Adrenal gland (tissue), 9 donors: ENCODE measurements at regions not wholly inside any gene's neighbourhood (a gene's known extent, or its start where the extent isn't known, plus 50 kb on each side); places are given as distances from the start of the nearest gene placed in this dataset.
A peak's percentile ranks its signal among the peaks of the same experiment; 100 is the strongest.
"Not testable (repeated sequence)": the region's sequence is repeated elsewhere in the genome, so short reads cannot be mapped to it uniquely, and the experiment has no call there.

Experiments used
- DNase-seq, 7 donors: peaks; one replicate each; pipeline ENCODE4 v3.0.0-alpha.2; 2019 to 2020
- H3K27ac ChIP-seq, 5 donors: fragments of 200-600 bp; sonication (generic) in 4 of 5; 1 replicate in 3 of 5; 2 replicates in 2 of 5; pipeline versions ENCODE4 v1.5.1 to v1.8.0; 2016 to 2020; ENCODE audit warnings: mild to moderate bottlenecking in 1 of 5
- H3K27me3 ChIP-seq: fragments of 200-600 bp; 2 replicates; pipeline ENCODE4 v1.8.0; 2021
- H3K36me3 ChIP-seq, 2 donors: fragments of 200-600 bp; replicated peaks in 1 of 2; 1 replicate in 1 of 2; 2 replicates in 1 of 2; pipeline versions ENCODE4 v1.5.1 to v1.8.0; 2018 to 2022
- H3K4me1 ChIP-seq, 2 donors: fragments of 200-600 bp; replicated peaks in 1 of 2; 1 replicate in 1 of 2; 2 replicates in 1 of 2; pipeline versions ENCODE4 v1.5.1 to v1.8.0; 2018 to 2021
- H3K4me3 ChIP-seq, 4 donors: fragments of 200-600 bp; sonication (generic) in 3 of 4; one replicate each; pipeline ENCODE4 v1.5.1; 2016 to 2018
- H3K9me3 ChIP-seq, 3 donors: fragments of 200-600 bp; sonication (generic) in 1 of 3; replicated peaks in 1 of 3; 1 replicate in 2 of 3; 2 replicates in 1 of 3; pipeline versions ENCODE4 v1.5.1 to v1.8.0; 2016 to 2021
- CTCF ChIP-seq, 6 experiments: fragments of 450-650 bp in 4 of 6; fragments of 200-600 bp in 2 of 6; sonication (generic) in 1 of 6; IDR thresholded peaks; 1 replicate in 5 of 6; 2 replicates in 1 of 6; pipeline versions ENCODE4 v1.5.1 to v1.8.0; 2016 to 2021; ENCODE audit warnings: antibody characterized with exemption in 6 of 6, mild to moderate bottlenecking in 2 of 6, moderate library complexity in 1 of 6
- POLR2A ChIP-seq, 2 donors: fragments of 450-650 bp; IDR thresholded peaks; one replicate each; pipeline ENCODE4 v1.6.1; 2017; ENCODE audit warnings: antibody characterized with exemption in 2 of 2, mild to moderate bottlenecking in 2 of 2, moderate library complexity in 1 of 2
- WGBS, 4 donors: extraction: QIAGEN DNeasy Blood & Tissue Kit in 2 of 4; methylation state at CpG; one replicate each; pipeline versions ENCODE4 v1.1.5 to v1.1.7; 2013 to 2017; 5-methylcytosine and 5-hydroxymethylcytosine counted together
- intact Hi-C, 2 donors: fragments of 100-400 bp; cut with DNase I; formaldehyde crosslinking; loops; one replicate each; pipeline versions ENCODE4 v1.14.1 to v1.15.0; 2022 to 2023
- donor health status: healthy with polysubstance abuse.
- donor health status: Bipolar disorder and iron deficiency.
- donor health status: DM: yes; HTN: yes; CAD: no.
- donor health status: DM: no; HTN: no; CAD: no.
- donor health status: DM: no; HTN: no; CAD: no.

GRCh38 chr10:42380926-42381547 is 257.3 kb downstream of the ZNF33B start:
- no peak overlapping the region for H3K4me3 ChIP-seq
- TF ChIP-seq CTCF (IDR thresholded peaks at IDR 0.05) (no peak), POLR2A (IDR thresholded peaks at IDR 0.05) (no peak)
- H3K27me3 ChIP-seq: no peaks in the 10 kb centered on the region
- intact Hi-C loops: no loop called here
- no peak for DNase-seq
- no peaks in the 10 kb centered on the region for H3K4me1 ChIP-seq
- no peak overlapping the region for H3K27ac ChIP-seq
- H3K9me3 ChIP-seq: peaks cover 0 to 5% (median 0%) of the 10 kb centered on the region in 3 donors
- H3K36me3 ChIP-seq: no peaks in the 10 kb centered on the region
- WGBS, 4 donors: 79 to 88% (median 86%) methylated on average over 7 of the region's 7 CpGs

- peak; percentile 65 to 95 (median 83) for DNase-seq
- H3K27ac ChIP-seq: no peak overlapping the region
- 0 to 13% (median 4%) methylated on average over 4 to 33 of the region's 33 CpGs for WGBS, 4 donors
- intact Hi-C loops: no loop called here
- H3K36me3 ChIP-seq: no peaks in the 10 kb centered on the region
- H3K9me3 ChIP-seq: peaks cover 0 to 5% (median 0%) of the 10 kb centered on the region in 3 donors
- H3K4me1 ChIP-seq: no peaks in the 10 kb centered on the region
- no peaks in the 10 kb centered on the region for H3K27me3 ChIP-seq
- peak overlapping the region in 2 of 4 donors; percentile 34 to 37 for H3K4me3 ChIP-seq
- TF ChIP-seq CTCF (IDR thresholded peaks at IDR 0.05): no peak
- TF ChIP-seq POLR2A (IDR thresholded peaks at IDR 0.05): peak in 1 of 2 donors; percentile 55
These were observed 270.7 kb downstream of the ZNF33B start for GRCh38 chr10:42367532-42368230.

- intact Hi-C loops: no loop called here
- no peak for TF ChIP-seq CTCF (IDR thresholded peaks at IDR 0.05)
- TF ChIP-seq POLR2A (IDR thresholded peaks at IDR 0.05): no peak
- Histone ChIP-seq H3K4me1 (no peaks in the 10 kb centered on the region), H3K36me3 (no peaks in the 10 kb centered on the region), H3K9me3 (peaks cover 0 to 3% (median 0%) of the 10 kb centered on the region in 3 donors), H3K27me3 (no peaks in the 10 kb centered on the region), H3K27ac (no peak overlapping the region), H3K4me3 (no peak overlapping the region)
- WGBS, 4 donors: 46 to 88% (median 71%) methylated on average over 1 of the region's 1 CpG
- DNase-seq: no peak
These were observed 286.6 kb downstream of the ZNF33B start for GRCh38 chr10:42351745-42352144.

GRCh38 chr10:42336593-42337337 is 301.6 kb downstream of the ZNF33B start:
- H3K4me1 ChIP-seq, H3K27me3 ChIP-seq, H3K4me3 ChIP-seq, intact Hi-C loops, DNase-seq, H3K27ac ChIP-seq, H3K36me3 ChIP-seq: not testable (repeated sequence)
- peaks cover 0 to 64% (median 13%) of the 10 kb centered on the region in 3 donors for H3K9me3 ChIP-seq
- WGBS, 4 donors: 78 to 91% (median 87%) methylated on average over 6 of the region's 6 CpGs

- H3K27ac ChIP-seq, H3K27me3 ChIP-seq, DNase-seq, H3K4me3 ChIP-seq, H3K4me1 ChIP-seq, intact Hi-C loops, H3K36me3 ChIP-seq: not testable (repeated sequence)
- WGBS, 4 donors: 78 to 93% (median 85%) methylated on average over 2 of the region's 2 CpGs
- H3K9me3 ChIP-seq: peaks cover 0 to 64% (median 13%) of the 10 kb centered on the region in 3 donors
These were observed 302.6 kb downstream of the ZNF33B start for GRCh38 chr10:42335653-42336296.
